ENCODE measurements at regions not wholly inside any gene's neighbourhood (a gene's known extent, or its start where the extent isn't known, plus 50 kb on each side); places are given as distances from the start of the nearest gene placed in this dataset.

- Histone ChIP-seq H3K4me1 (ENCODE audit: control insufficient read depth in 1 of 2, insufficient read depth in 2 of 2, low read depth in 1 of 2, low read length in 1 of 2) (no peaks in the 10 kb centered on the region), H3K9me3 (no peaks in the 10 kb centered on the region), H3K27me3 (ENCODE audit: insufficient read depth) (no peaks in the 10 kb centered on the region), H3K9me2 (no peaks in the 10 kb centered on the region), H3K9ac (no peak overlapping the region), H3K4me2 (no peak overlapping the region), H4K20me1 (ENCODE audit: insufficient read depth) (no peaks in the 10 kb centered on the region), H3K79me2 (ENCODE audit: insufficient read depth) (no peaks in the 10 kb centered on the region), H3K4me3 (ENCODE audit: low read depth in 2 of 2, low read length in 1 of 2) (no peak overlapping the region), H3K27ac (ENCODE audit: low read depth in 2 of 2, low read length in 1 of 2) (no peak overlapping the region), H2AFZ (ENCODE audit: low read depth) (no peak overlapping the region), H3K36me3 (replicated peaks in 1 of 2; ENCODE audit: control insufficient read depth in 1 of 2, insufficient read depth in 2 of 2, low read length in 1 of 2) (no peaks in the 10 kb centered on the region), H3F3A (replicated peaks; ENCODE audit: insufficient read depth) (no peaks in the 10 kb centered on the region)
- DNase-seq = no peak
- ChIA-PET CTCF (no interaction called here), POLR2A (no interaction called here)
- TF ChIP-seq GABPA (IDR thresholded peaks at IDR 0.05; ENCODE audit: low read depth) (no peak), FOXJ3 (CRISPR knock-in tag; IDR thresholded peaks at IDR 0.05) (no peak), ELF1 (IDR thresholded peaks at IDR 0.05) (no peak), FOXM1 (IDR thresholded peaks at IDR 0.05; ENCODE audit: low read depth) (no peak), REST (IDR thresholded peaks at IDR 0.05; ENCODE audit: low read depth, low read length) (no peak), CTCF (IDR thresholded peaks at IDR 0.05) (no peak), RFX5 (IDR thresholded peaks at IDR 0.05; ENCODE audit: low read length) (no peak), NRF1 (IDR thresholded peaks at IDR 0.05; ENCODE audit: low read depth, low read length) (no peak), USF2 (IDR thresholded peaks at IDR 0.05; ENCODE audit: borderline replicate concordance, low read depth, low read length) (no peak), TEAD4 (IDR thresholded peaks at IDR 0.05; ENCODE audit: borderline replicate concordance, insufficient read depth) (no peak), CHD2 (IDR thresholded peaks at IDR 0.05; ENCODE audit: low read length, partially characterized antibody) (no peak), MAX (IDR thresholded peaks at IDR 0.05; ENCODE audit: low read depth) (no peak), IRF3 (IDR thresholded peaks at IDR 0.05; ENCODE audit: low read depth, low read length) (no peak), POLR2AphosphoS5 (IDR thresholded peaks at IDR 0.05; ENCODE audit: low read depth, low read length) (no peak), PBX3 (IDR thresholded peaks at IDR 0.05) (no peak), RAD21 (IDR thresholded peaks at IDR 0.05; ENCODE audit: low read length) (no peak), EP300 (IDR thresholded peaks at IDR 0.05; ENCODE audit: borderline replicate concordance in 1 of 2, low read depth in 1 of 2, low read length in 1 of 2) (no peak), GATA2 (CRISPR knock-in tag; IDR thresholded peaks at IDR 0.05) (no peak), MEF2A (IDR thresholded peaks at IDR 0.05; ENCODE audit: borderline replicate concordance, low read depth) (no peak)
- WGBS (ENCODE audit: low lambda C conversion rate) = 15% methylated on average over 6 of the region's 6 CpGs
These were observed 324.0 kb downstream of the STIM2 start for GRCh38 chr4:27184508-27185155.

Data from SK-N-SH (cell line).